GM13977 (cell line): ENCODE measurements at regions not wholly inside any gene's neighbourhood (a gene's known extent, or its start where the extent isn't known, plus 50 kb on each side); places are given as distances from the start of the nearest gene placed in this dataset.
"Not testable (repeated sequence)": the region's sequence is repeated elsewhere in the genome, so short reads cannot be mapped to it uniquely, and the experiment has no call there.

Source experiments
- DNase-seq: peaks from one replicate; pipeline ENCODE4 v3.0.0; 2012; ENCODE audit warnings: low spot score
- CTCF ChIP-seq: IDR thresholded peaks from 2 replicates; pipeline ENCODE4 v1.5.1; 2012; ENCODE audit warnings: mild to moderate bottlenecking, control low read depth; ENCODE audit not compliant: insufficient read depth; ENCODE audit errors: extremely low read depth, missing control alignments
- in situ Hi-C: fragments of 300-500 bp; cut with MboI; formaldehyde crosslinking; loops from one replicate; pipeline ENCODE4 v1.12.0; 2022; ENCODE audit warnings: low sequenced_read_pairs, low pct_unique_long_range_greater_than_20kb, mixed read lengths, inconsistent platforms; ENCODE audit not compliant: unreplicated experiment

- in situ Hi-C loops, result no loop called here
- TF ChIP-seq CTCF, result no peak
- DNase-seq, result no peak
Measured at GRCh38 chr4:27112587-27112986, 251.9 kb downstream of the STIM2 start.

- DNase-seq, result no peak
- in situ Hi-C loops, result no loop called here
- no peak for TF ChIP-seq CTCF
Measured at GRCh38 chr4:27115221-27115620, 254.6 kb downstream of the STIM2 start.

- in situ Hi-C loops, result no loop called here
- no peak for DNase-seq
- TF ChIP-seq CTCF, result no peak
Measured at GRCh38 chr4:27117453-27117852, 256.8 kb downstream of the STIM2 start.

- DNase-seq, result no peak
- in situ Hi-C loops, result no loop called here
- TF ChIP-seq CTCF, result no peak
Measured at GRCh38 chr4:27119239-27119638, 258.6 kb downstream of the STIM2 start.

- in situ Hi-C loops, result no loop called here
- no peak for DNase-seq
- no peak for TF ChIP-seq CTCF
Measured at GRCh38 chr4:27121830-27122229, 261.2 kb downstream of the STIM2 start.

GRCh38 chr4:27123123-27123768, 262.6 kb downstream of the STIM2 start:
- no peak for DNase-seq
- TF ChIP-seq CTCF, result no peak
- in situ Hi-C loops, result no loop called here

- DNase-seq, result no peak
- TF ChIP-seq CTCF, result no peak
- in situ Hi-C loops, result no loop called here
Measured at GRCh38 chr4:27123769-27124124, 263.1 kb downstream of the STIM2 start.

- in situ Hi-C loops, DNase-seq: not testable (repeated sequence)
Measured at GRCh38 chr4:27126895-27127294, 266.3 kb downstream of the STIM2 start.
